Esophagus squamous epithelium (tissue), 5 donors: ENCODE measurements at regions not wholly inside any gene's neighbourhood (a gene's known extent, or its start where the extent isn't known, plus 50 kb on each side); places are given as distances from the start of the nearest gene placed in this dataset.
A peak's percentile ranks its signal among the peaks of the same experiment; 100 is the strongest.

Experiments used
- DNase-seq: peaks from one replicate; lab custom pipeline; 2025; lab: John Stamatoyannopoulos, UW
- H3K27ac ChIP-seq, 4 donors: fragments of 200-600 bp; sonication (generic); one replicate each; pipeline ENCODE4 v1.5.1; 2016 to 2019; ENCODE audit warnings: mild to moderate bottlenecking in 1 of 4
- H3K27me3 ChIP-seq, 4 donors: fragments of 200-600 bp; sonication (generic); 1 replicate in 3 of 4; 2 replicates in 1 of 4; pipeline versions ENCODE4 v1.5.1 to v1.6.0; 2017 to 2021; ENCODE audit warnings: antibody characterized with exemption in 1 of 4
- H3K36me3 ChIP-seq, 3 donors: fragments of 200-600 bp; sonication (generic); one replicate each; pipeline ENCODE4 v1.5.1; 2016 to 2019
- H3K4me1 ChIP-seq, 3 donors: fragments of 200-600 bp; sonication (generic); one replicate each; pipeline ENCODE4 v1.5.1; 2017 to 2019
- H3K4me3 ChIP-seq, 4 donors: fragments of 200-600 bp; sonication (generic); 1 replicate in 3 of 4; 2 replicates in 1 of 4; pipeline ENCODE4 v1.5.1; 2016 to 2019; ENCODE audit warnings: mild to moderate bottlenecking in 2 of 4, moderate library complexity in 1 of 4
- H3K9me3 ChIP-seq, 3 donors: fragments of 200-600 bp; sonication (generic); one replicate each; pipeline ENCODE4 v1.5.1; 2016 to 2019
- CTCF ChIP-seq, 6 experiments: fragments of 450-650 bp in 4 of 6; fragments of 200-600 bp in 2 of 6; sonication (generic) in 2 of 6; IDR thresholded peaks; one replicate each; pipeline ENCODE4 v1.5.1; 2016 to 2019; ENCODE audit warnings: antibody characterized with exemption in 6 of 6, mild to moderate bottlenecking in 4 of 6, moderate library complexity in 4 of 6
- POLR2A ChIP-seq, 4 donors: fragments of 450-650 bp; IDR thresholded peaks; one replicate each; pipeline ENCODE4 v1.6.1; 2017; ENCODE audit warnings: antibody characterized with exemption in 4 of 4, mild to moderate bottlenecking in 4 of 4, moderate library complexity in 3 of 4
- WGBS, 2 donors: methylation state at CpG; one replicate each; pipeline ENCODE4 v1.1.5; 2018; 5-methylcytosine and 5-hydroxymethylcytosine counted together
- intact Hi-C: fragments of 100-400 bp; cut with DNase I; formaldehyde crosslinking; loops from one replicate; pipeline ENCODE4 v1.15.0; 2022
- donor health status: DM: yes; HTN: yes; CAD: no.

GRCh38 chr3:59213860-59214259 lies 164.0 kb upstream of the CFAP20DC start:
- intact Hi-C loops: no loop called here
- H3K4me1 ChIP-seq: peaks cover 0 to 25% (median 5%) of the 10 kb centered on the region in 3 donors
- H3K9me3 ChIP-seq: no peaks in the 10 kb centered on the region
- no peak overlapping the region for H3K4me3 ChIP-seq
- no peak for DNase-seq
- TF ChIP-seq POLR2A (IDR thresholded peaks at IDR 0.05): no peak
- TF ChIP-seq CTCF (IDR thresholded peaks at IDR 0.05): no peak
- no peak overlapping the region for H3K27ac ChIP-seq
- H3K27me3 ChIP-seq: no peaks in the 10 kb centered on the region
- H3K36me3 ChIP-seq: no peaks in the 10 kb centered on the region

DNA sequence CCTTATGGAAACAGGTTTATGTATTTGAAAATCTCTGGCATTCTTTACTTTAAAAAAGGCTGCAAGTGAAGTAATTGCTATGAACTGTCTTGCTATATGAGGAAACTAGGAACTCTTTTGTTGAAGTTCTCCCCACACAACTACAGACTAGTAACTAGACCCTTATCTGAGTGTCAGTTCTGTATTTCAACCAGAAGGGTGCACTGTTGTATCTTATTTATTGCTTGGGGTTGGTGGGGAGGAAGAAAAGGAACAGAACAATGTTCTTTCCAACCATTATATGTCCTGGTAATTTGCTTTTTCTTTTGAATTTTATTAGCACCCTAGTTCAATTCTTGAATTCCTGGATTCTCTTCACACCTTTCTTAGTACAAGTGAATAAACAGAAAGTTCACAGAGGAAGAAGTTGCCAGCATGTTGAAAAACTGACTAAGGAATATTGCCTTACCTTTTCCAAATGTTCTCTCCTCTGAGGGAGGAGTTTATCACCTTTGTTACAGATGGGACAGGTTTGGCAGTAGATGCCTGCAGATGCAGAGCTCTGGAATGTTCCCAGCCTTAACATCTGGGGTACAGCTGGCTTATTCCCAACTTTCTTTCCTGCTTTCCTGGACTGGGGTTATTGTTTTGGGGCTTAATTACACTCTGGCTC lies 162.4 kb upstream of the CFAP20DC start:
- H3K27ac ChIP-seq: peak overlapping the region in 2 of 4 donors; percentile 31 to 48
- no peak overlapping the region for H3K4me3 ChIP-seq
- peaks cover 0 to 25% (median 5%) of the 10 kb centered on the region in 3 donors for H3K4me1 ChIP-seq
- intact Hi-C loops: no loop called here
- no peaks in the 10 kb centered on the region for H3K9me3 ChIP-seq
- no peaks in the 10 kb centered on the region for H3K36me3 ChIP-seq
- H3K27me3 ChIP-seq: no peaks in the 10 kb centered on the region
- peak in 5 of 6 experiments; percentile 61 to 82 (median 71) for TF ChIP-seq CTCF (IDR thresholded peaks at IDR 0.05)
- no peak for TF ChIP-seq POLR2A (IDR thresholded peaks at IDR 0.05)
- DNase-seq: no peak

DNA sequence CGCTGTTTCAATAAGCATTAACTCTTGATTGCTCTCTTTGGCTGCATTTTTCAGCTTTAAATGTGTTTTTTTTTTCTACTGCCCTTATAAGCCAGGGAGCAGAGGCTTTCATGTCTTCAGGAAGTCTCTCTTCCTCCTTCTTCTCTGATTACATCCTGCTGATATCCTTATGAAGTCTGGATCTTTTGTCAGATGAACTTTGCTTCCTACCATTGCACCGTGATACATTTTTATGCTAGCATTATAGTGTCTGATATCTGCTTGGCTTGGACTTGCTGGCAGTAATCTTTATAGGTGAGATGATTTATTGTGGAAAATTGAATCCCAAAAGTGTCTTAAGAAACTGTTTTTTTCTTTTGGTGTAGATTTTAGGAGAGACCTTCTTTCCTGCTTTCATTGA lies 160.4 kb upstream of the CFAP20DC start:
- H3K27ac ChIP-seq: no peak overlapping the region
- no peak for DNase-seq
- no peaks in the 10 kb centered on the region for H3K36me3 ChIP-seq
- 60 to 65% methylated on average over 2 of the region's 2 CpGs for whole genome bisulfite sequencing, 2 donors
- no peak overlapping the region for H3K4me3 ChIP-seq
- no peaks in the 10 kb centered on the region for H3K27me3 ChIP-seq
- intact Hi-C loops: no loop called here
- no peak for TF ChIP-seq CTCF (IDR thresholded peaks at IDR 0.05)
- no peak for TF ChIP-seq POLR2A (IDR thresholded peaks at IDR 0.05)
- H3K9me3 ChIP-seq: no peaks in the 10 kb centered on the region
- H3K4me1 ChIP-seq: peaks cover 0 to 25% (median 5%) of the 10 kb centered on the region in 3 donors

DNA sequence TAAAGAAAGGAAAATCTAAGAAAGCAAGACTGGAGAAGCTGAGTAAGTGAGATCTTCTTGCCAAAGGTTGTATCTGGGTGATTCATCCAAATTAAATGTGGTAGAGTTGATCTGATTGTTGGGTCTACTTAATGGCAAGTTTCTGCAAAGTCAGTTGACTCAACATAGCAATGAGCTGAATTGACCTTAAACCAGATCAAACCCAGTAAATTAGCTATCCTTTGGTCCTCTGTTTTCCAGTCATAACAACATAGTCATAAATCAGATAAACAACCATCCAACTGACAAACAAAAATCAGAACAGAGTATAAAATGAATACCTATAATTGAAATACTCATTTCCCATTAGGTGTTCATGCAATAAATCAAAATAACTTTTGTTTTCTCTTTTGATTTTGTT lies 142.6 kb upstream of the CFAP20DC start:
- no peak overlapping the region for H3K4me3 ChIP-seq
- peak overlapping the region in 3 of 4 donors; percentile 68 to 82 (median 82) for H3K27ac ChIP-seq
- no peak for DNase-seq
- H3K4me1 ChIP-seq: peaks cover 0 to 45% (median 8%) of the 10 kb centered on the region in 3 donors
- no peaks in the 10 kb centered on the region for H3K36me3 ChIP-seq
- intact Hi-C loops: no loop called here
- no peaks in the 10 kb centered on the region for H3K9me3 ChIP-seq
- TF ChIP-seq CTCF (IDR thresholded peaks at IDR 0.05): no peak
- TF ChIP-seq POLR2A (IDR thresholded peaks at IDR 0.05): no peak
- no peaks in the 10 kb centered on the region for H3K27me3 ChIP-seq

- intact Hi-C loops: no loop called here
- H3K9me3 ChIP-seq: no peaks in the 10 kb centered on the region
- peaks cover 0 to 45% (median 8%) of the 10 kb centered on the region in 3 donors for H3K4me1 ChIP-seq
- no peaks in the 10 kb centered on the region for H3K36me3 ChIP-seq
- H3K27me3 ChIP-seq: no peaks in the 10 kb centered on the region
- WGBS, 2 donors: 37 to 50% methylated on average over 2 of the region's 2 CpGs
- no peak for DNase-seq
- H3K27ac ChIP-seq: peak overlapping the region; percentile 25 to 82 (median 75)
- no peak for TF ChIP-seq POLR2A (IDR thresholded peaks at IDR 0.05)
- TF ChIP-seq CTCF (IDR thresholded peaks at IDR 0.05): no peak
- no peak overlapping the region for H3K4me3 ChIP-seq
These were observed 141.8 kb upstream of the CFAP20DC start for GRCh38 chr3:59191651-59192050.
